ENCODE measurements at regions not wholly inside any gene's neighbourhood (a gene's known extent, or its start where the extent isn't known, plus 50 kb on each side); places are given as distances from the start of the nearest gene placed in this dataset.

DNA sequence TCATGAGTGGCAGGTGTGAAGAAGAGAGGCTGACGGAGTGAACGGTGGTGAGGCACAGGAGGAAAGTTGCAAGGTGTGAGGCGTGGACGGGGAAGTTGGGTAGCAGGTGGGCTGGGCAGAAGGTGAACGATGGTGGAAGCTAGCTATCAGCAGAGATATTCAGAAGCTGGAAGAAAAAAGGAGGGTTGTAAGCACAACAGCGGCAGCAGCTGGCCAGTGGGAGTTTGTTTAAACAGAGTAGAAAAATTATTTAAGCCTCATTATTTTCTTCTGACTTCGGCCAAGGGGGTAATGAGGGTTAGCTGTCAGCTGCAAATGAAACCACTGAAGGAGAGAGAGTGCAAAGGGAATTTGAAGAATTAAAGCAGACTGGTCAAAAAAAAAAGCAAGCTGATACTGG is 62.1 kb upstream of the PRKAR2B start:
- TF ChIP-seq EGR1 (IDR thresholded peaks at IDR 0.05; ENCODE audit: low read depth in 2 of 2): no peak
- TF ChIP-seq SP1 (IDR thresholded peaks at IDR 0.05): no peak
- TF ChIP-seq, protein P1, sequence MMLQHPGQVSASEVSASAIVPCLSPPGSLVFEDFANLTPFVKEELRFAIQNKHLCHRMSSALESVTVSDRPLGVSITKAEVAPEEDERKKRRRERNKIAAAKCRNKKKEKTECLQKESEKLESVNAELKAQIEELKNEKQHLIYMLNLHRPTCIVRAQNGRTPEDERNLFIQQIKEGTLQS (IDR thresholded peaks at IDR 0.05): no peak
- TF ChIP-seq YY1 (IDR thresholded peaks at IDR 0.05): no peak
- no peak for TF ChIP-seq FOXA2 (IDR thresholded peaks at IDR 0.05)
- no peak for TF ChIP-seq HNF4G (IDR thresholded peaks at IDR 0.05)
- TF ChIP-seq, protein P2, sequence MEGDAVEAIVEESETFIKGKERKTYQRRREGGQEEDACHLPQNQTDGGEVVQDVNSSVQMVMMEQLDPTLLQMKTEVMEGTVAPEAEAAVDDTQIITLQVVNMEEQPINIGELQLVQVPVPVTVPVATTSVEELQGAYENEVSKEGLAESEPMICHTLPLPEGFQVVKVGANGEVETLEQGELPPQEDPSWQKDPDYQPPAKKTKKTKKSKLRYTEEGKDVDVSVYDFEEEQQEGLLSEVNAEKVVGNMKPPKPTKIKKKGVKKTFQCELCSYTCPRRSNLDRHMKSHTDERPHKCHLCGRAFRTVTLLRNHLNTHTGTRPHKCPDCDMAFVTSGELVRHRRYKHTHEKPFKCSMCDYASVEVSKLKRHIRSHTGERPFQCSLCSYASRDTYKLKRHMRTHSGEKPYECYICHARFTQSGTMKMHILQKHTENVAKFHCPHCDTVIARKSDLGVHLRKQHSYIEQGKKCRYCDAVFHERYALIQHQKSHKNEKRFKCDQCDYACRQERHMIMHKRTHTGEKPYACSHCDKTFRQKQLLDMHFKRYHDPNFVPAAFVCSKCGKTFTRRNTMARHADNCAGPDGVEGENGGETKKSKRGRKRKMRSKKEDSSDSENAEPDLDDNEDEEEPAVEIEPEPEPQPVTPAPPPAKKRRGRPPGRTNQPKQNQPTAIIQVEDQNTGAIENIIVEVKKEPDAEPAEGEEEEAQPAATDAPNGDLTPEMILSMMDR (IDR thresholded peaks at IDR 0.05; ENCODE audit: low read depth, low read length, missing input control): no peak
- no peak for TF ChIP-seq RXRA (IDR thresholded peaks at IDR 0.05)
- TF ChIP-seq FOXA1 (IDR thresholded peaks at IDR 0.05): no peak
- no peak for TF ChIP-seq HNF4A (conservative IDR thresholded peaks at IDR 0.05)
- TF ChIP-seq, protein P3, sequence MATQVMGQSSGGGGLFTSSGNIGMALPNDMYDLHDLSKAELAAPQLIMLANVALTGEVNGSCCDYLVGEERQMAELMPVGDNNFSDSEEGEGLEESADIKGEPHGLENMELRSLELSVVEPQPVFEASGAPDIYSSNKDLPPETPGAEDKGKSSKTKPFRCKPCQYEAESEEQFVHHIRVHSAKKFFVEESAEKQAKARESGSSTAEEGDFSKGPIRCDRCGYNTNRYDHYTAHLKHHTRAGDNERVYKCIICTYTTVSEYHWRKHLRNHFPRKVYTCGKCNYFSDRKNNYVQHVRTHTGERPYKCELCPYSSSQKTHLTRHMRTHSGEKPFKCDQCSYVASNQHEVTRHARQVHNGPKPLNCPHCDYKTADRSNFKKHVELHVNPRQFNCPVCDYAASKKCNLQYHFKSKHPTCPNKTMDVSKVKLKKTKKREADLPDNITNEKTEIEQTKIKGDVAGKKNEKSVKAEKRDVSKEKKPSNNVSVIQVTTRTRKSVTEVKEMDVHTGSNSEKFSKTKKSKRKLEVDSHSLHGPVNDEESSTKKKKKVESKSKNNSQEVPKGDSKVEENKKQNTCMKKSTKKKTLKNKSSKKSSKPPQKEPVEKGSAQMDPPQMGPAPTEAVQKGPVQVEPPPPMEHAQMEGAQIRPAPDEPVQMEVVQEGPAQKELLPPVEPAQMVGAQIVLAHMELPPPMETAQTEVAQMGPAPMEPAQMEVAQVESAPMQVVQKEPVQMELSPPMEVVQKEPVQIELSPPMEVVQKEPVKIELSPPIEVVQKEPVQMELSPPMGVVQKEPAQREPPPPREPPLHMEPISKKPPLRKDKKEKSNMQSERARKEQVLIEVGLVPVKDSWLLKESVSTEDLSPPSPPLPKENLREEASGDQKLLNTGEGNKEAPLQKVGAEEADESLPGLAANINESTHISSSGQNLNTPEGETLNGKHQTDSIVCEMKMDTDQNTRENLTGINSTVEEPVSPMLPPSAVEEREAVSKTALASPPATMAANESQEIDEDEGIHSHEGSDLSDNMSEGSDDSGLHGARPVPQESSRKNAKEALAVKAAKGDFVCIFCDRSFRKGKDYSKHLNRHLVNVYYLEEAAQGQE (IDR thresholded peaks at IDR 0.05): no peak
- TF ChIP-seq RAD21 (IDR thresholded peaks at IDR 0.05): no peak
- TF ChIP-seq, protein P4, sequence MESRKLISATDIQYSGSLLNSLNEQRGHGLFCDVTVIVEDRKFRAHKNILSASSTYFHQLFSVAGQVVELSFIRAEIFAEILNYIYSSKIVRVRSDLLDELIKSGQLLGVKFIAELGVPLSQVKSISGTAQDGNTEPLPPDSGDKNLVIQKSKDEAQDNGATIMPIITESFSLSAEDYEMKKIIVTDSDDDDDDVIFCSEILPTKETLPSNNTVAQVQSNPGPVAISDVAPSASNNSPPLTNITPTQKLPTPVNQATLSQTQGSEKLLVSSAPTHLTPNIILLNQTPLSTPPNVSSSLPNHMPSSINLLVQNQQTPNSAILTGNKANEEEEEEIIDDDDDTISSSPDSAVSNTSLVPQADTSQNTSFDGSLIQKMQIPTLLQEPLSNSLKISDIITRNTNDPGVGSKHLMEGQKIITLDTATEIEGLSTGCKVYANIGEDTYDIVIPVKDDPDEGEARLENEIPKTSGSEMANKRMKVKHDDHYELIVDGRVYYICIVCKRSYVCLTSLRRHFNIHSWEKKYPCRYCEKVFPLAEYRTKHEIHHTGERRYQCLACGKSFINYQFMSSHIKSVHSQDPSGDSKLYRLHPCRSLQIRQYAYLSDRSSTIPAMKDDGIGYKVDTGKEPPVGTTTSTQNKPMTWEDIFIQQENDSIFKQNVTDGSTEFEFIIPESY (IDR thresholded peaks at IDR 0.05): no peak
- no peak for TF ChIP-seq TAF1 (conservative IDR thresholded peaks at IDR 0.05)
- TF ChIP-seq, protein P5, sequence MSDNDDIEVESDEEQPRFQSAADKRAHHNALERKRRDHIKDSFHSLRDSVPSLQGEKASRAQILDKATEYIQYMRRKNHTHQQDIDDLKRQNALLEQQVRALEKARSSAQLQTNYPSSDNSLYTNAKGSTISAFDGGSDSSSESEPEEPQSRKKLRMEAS (IDR thresholded peaks at IDR 0.05): no peak
- TF ChIP-seq NR2F2 (IDR thresholded peaks at IDR 0.05): no peak
- 77% methylated on average over 7 of the region's 7 CpGs for WGBS
- H3K9ac ChIP-seq (ENCODE audit: low read depth in 1 of 2, low read length in 2 of 2): no peak overlapping the region

DNA sequence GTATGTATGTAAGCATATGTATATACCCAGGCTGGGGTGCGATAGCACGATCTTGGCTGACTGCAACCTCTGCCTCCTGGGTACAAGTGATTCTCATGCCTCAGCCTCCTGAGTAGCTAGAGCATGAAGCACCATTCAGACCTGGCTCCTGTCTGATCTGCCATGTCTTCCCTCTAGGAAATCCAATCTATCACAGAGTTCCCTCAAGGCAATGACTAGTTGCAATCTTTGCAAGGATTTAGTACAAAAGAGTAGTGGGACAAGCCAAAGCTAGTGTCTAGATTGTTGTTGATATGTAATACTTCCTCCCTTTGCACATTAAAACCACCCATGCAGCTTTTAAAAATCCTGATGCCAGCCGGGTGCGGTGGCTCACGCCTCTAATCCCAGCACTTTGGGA is 60.5 kb upstream of the PRKAR2B start:
- H3K27ac ChIP-seq (ENCODE audit: low read depth in 1 of 2, low read length in 2 of 2): no peak overlapping the region
- no peaks in the 10 kb centered on the region for H3K4me1 ChIP-seq (ENCODE audit: control insufficient read depth in 4 of 4, insufficient read depth in 4 of 4, low read length in 3 of 4)
- no peak overlapping the region for H3K9ac ChIP-seq (ENCODE audit: low read depth in 1 of 2, low read length in 2 of 2)
- WGBS: 98% methylated on average over 5 of the region's 5 CpGs
- H3K4me3 ChIP-seq (ENCODE audit: low read depth in 1 of 3, low read length in 3 of 3): no peak overlapping the region
- no peaks in the 10 kb centered on the region for H3K27me3 ChIP-seq (ENCODE audit: control insufficient read depth in 4 of 4, insufficient read depth in 4 of 4, low read length in 3 of 4)
- no peaks in the 10 kb centered on the region for H3K9me3 ChIP-seq (ENCODE audit: control insufficient read depth in 4 of 4, low read length in 3 of 4)
- no peaks in the 10 kb centered on the region for H3K36me3 ChIP-seq (ENCODE audit: control insufficient read depth in 4 of 4, insufficient read depth in 3 of 4, low read depth in 1 of 4, low read length in 3 of 4)
- no peak for DNase-seq (ENCODE audit: low spot score)
- TF ChIP-seq, protein P4 (IDR thresholded peaks at IDR 0.05): no peak
- TF ChIP-seq, protein P3 (IDR thresholded peaks at IDR 0.05): no peak
- TF ChIP-seq FOXA1 (IDR thresholded peaks at IDR 0.05): no peak
- TF ChIP-seq GABPA (IDR thresholded peaks at IDR 0.05 in 1 of 2, conservative IDR thresholded peaks at IDR 0.05 in 1 of 2): no peak
- no peak for TF ChIP-seq EGR1 (IDR thresholded peaks at IDR 0.05; ENCODE audit: low read depth in 2 of 2)
- TF ChIP-seq, protein P5 (IDR thresholded peaks at IDR 0.05): no peak
- TF ChIP-seq, protein P1 (IDR thresholded peaks at IDR 0.05): no peak
- no peak for TF ChIP-seq JUND (IDR thresholded peaks at IDR 0.05)

More for the DNA sequence above, 62.1 kb upstream of the PRKAR2B start:
- H3K27ac ChIP-seq (ENCODE audit: low read depth in 1 of 2, low read length in 2 of 2): no peak overlapping the region
- H3K4me3 ChIP-seq (ENCODE audit: low read depth in 1 of 3, low read length in 3 of 3): no peak overlapping the region
- H3K27me3 ChIP-seq (ENCODE audit: control insufficient read depth in 4 of 4, insufficient read depth in 4 of 4, low read length in 3 of 4): no peaks in the 10 kb centered on the region
- H3K4me1 ChIP-seq (ENCODE audit: control insufficient read depth in 4 of 4, insufficient read depth in 4 of 4, low read length in 3 of 4): no peaks in the 10 kb centered on the region
- no peaks in the 10 kb centered on the region for H3K9me3 ChIP-seq (ENCODE audit: control insufficient read depth in 4 of 4, low read length in 3 of 4)
- no peak for DNase-seq (ENCODE audit: low spot score)
- H3K36me3 ChIP-seq (ENCODE audit: control insufficient read depth in 4 of 4, insufficient read depth in 3 of 4, low read depth in 1 of 4, low read length in 3 of 4): no peaks in the 10 kb centered on the region

Measured in liver (tissue), 8 donors.